Neural progenitor cell (in vitro differentiated cells): ENCODE measurements at regions not wholly inside any gene's neighbourhood (a gene's known extent, or its start where the extent isn't known, plus 50 kb on each side); places are given as distances from the start of the nearest gene placed in this dataset.

ENCODE experiments used
- EZH2 ChIP-seq: fragments of 200-600 bp; sonication (generic); IDR thresholded peaks from 2 replicates; pipeline ENCODE4 v1.6.1; 2017; ENCODE audit warnings: antibody characterized with exemption, mild to moderate bottlenecking, moderate library complexity
- TF ChIP-seq, protein P1 (sequence below): fragments of 200-600 bp; sonication (generic); IDR thresholded peaks from 2 replicates; pipeline ENCODE4 v1.5.1; 2017; ENCODE audit warnings: antibody characterized with exemption, mild to moderate bottlenecking

DNA sequence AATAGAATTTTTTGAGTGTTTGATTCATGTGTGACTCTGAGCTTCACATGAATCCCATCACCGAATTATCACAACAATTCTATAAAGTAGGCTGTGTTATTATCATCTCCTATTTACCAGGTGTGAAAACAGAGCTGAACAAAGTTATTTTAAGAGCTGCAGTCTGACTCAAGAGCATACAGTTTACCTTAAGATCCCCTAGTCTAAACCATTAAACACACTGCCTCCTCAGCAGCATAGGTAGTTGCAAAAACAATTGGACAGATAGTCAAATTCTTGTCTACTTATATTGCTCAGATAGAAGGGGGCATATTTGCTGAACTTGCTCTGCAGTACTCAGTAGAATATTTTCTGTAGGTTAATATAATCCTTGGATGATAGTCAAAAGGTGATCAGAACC, 219.8 kb upstream of the ATP2B1 start:
- TF ChIP-seq, protein P1, sequence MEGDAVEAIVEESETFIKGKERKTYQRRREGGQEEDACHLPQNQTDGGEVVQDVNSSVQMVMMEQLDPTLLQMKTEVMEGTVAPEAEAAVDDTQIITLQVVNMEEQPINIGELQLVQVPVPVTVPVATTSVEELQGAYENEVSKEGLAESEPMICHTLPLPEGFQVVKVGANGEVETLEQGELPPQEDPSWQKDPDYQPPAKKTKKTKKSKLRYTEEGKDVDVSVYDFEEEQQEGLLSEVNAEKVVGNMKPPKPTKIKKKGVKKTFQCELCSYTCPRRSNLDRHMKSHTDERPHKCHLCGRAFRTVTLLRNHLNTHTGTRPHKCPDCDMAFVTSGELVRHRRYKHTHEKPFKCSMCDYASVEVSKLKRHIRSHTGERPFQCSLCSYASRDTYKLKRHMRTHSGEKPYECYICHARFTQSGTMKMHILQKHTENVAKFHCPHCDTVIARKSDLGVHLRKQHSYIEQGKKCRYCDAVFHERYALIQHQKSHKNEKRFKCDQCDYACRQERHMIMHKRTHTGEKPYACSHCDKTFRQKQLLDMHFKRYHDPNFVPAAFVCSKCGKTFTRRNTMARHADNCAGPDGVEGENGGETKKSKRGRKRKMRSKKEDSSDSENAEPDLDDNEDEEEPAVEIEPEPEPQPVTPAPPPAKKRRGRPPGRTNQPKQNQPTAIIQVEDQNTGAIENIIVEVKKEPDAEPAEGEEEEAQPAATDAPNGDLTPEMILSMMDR = no peak
- no peak for TF ChIP-seq EZH2
